GM12865 (cell line): ENCODE measurements at regions not wholly inside any gene's neighbourhood (a gene's known extent, or its start where the extent isn't known, plus 50 kb on each side); places are given as distances from the start of the nearest gene placed in this dataset.

ENCODE experiments used
- DNase-seq: peaks from one replicate; pipeline ENCODE4 v3.0.0; 2010; ENCODE audit warnings: low read depth
- H3K4me3 ChIP-seq: 2 replicates; pipeline ENCODE4 v1.5.1; 2011; ENCODE audit warnings: mild to moderate bottlenecking, low read depth, low read length, control low read depth
- CTCF ChIP-seq: IDR thresholded peaks from 2 replicates; pipeline ENCODE4 v1.5.1; 2011; ENCODE audit warnings: low read length, control low read depth, low read depth, inconsistent platforms; ENCODE audit not compliant: insufficient read depth; ENCODE audit errors: missing control alignments

GRCh38 chr9:82670000-82670399, 392.9 kb downstream of the RASEF start:
- no peak for TF ChIP-seq CTCF
- no peak for DNase-seq
- no peak overlapping the region for H3K4me3 ChIP-seq

- no peak for DNase-seq
- TF ChIP-seq CTCF = no peak
Measured at GRCh38 chr9:82670726-82671125, 392.2 kb downstream of the RASEF start.

GRCh38 chr9:82673201-82673600, 389.7 kb downstream of the RASEF start:
- no peak for DNase-seq
- H3K4me3 ChIP-seq = no peak overlapping the region
- TF ChIP-seq CTCF = no peak

More at GRCh38 chr9:82670726-82671125, 392.2 kb downstream of the RASEF start:
- no peak overlapping the region for H3K4me3 ChIP-seq

GRCh38 chr9:82673919-82674318, 389.0 kb downstream of the RASEF start:
- no peak overlapping the region for H3K4me3 ChIP-seq
- no peak for TF ChIP-seq CTCF
- DNase-seq = no peak

- no peak for DNase-seq
- H3K4me3 ChIP-seq = no peak overlapping the region
- no peak for TF ChIP-seq CTCF
Measured at GRCh38 chr9:82675102-82675501, 387.8 kb downstream of the RASEF start.

GRCh38 chr9:82675605-82676004, 387.3 kb downstream of the RASEF start:
- DNase-seq = no peak
- TF ChIP-seq CTCF = no peak
- no peak overlapping the region for H3K4me3 ChIP-seq

- TF ChIP-seq CTCF = no peak
- DNase-seq = no peak
- no peak overlapping the region for H3K4me3 ChIP-seq
Measured at GRCh38 chr9:82677086-82677485, 385.9 kb downstream of the RASEF start.
